ENCODE measurements at regions not wholly inside any gene's neighbourhood (a gene's known extent, or its start where the extent isn't known, plus 50 kb on each side); places are given as distances from the start of the nearest gene placed in this dataset.
"Not testable (repeated sequence)": the region's sequence is repeated elsewhere in the genome, so short reads cannot be mapped to it uniquely, and the experiment has no call there.

GRCh38 chr5:99460701-99461100, 531.9 kb upstream of the CHD1 start:
- intact Hi-C loops (cut with micrococcal nuclease), result no loop called here

- intact Hi-C loops (cut with micrococcal nuclease), result no loop called here
Observed at GRCh38 chr5:99453196-99453595, 524.4 kb upstream of the CHD1 start.

- intact Hi-C loops (cut with micrococcal nuclease), result no loop called here
Observed at GRCh38 chr5:99449786-99450185, 521.0 kb upstream of the CHD1 start.

GRCh38 chr5:99445805-99446204, 517.0 kb upstream of the CHD1 start:
- intact Hi-C loops (cut with micrococcal nuclease), result no loop called here

GRCh38 chr5:99441235-99441634, 512.4 kb upstream of the CHD1 start:
- intact Hi-C loops (cut with micrococcal nuclease), result no loop called here

GRCh38 chr5:99438619-99439018, 509.8 kb upstream of the CHD1 start:
- intact Hi-C loops (cut with micrococcal nuclease), result no loop called here

- intact Hi-C loops (cut with micrococcal nuclease), result no loop called here
Observed at GRCh38 chr5:99437986-99438385, 509.2 kb upstream of the CHD1 start.

GRCh38 chr5:99423396-99423795, 494.6 kb upstream of the CHD1 start:
- intact Hi-C loops (cut with micrococcal nuclease), result not testable (repeated sequence)

GRCh38 chr5:99418640-99419039, 489.8 kb upstream of the CHD1 start:
- intact Hi-C loops (cut with micrococcal nuclease), result not testable (repeated sequence)

- intact Hi-C loops (cut with micrococcal nuclease), result not testable (repeated sequence)
Observed at GRCh38 chr5:99410386-99410785, 481.6 kb upstream of the CHD1 start.

GRCh38 chr5:99404764-99405302, 476.0 kb upstream of the CHD1 start:
- intact Hi-C loops (cut with micrococcal nuclease), result not testable (repeated sequence)

- intact Hi-C loops (cut with micrococcal nuclease), result not testable (repeated sequence)
Observed at GRCh38 chr5:99400571-99400970, 471.8 kb upstream of the CHD1 start.

GRCh38 chr5:99398976-99399375, 470.2 kb upstream of the CHD1 start:
- intact Hi-C loops (cut with micrococcal nuclease), result no loop called here

- intact Hi-C loops (cut with micrococcal nuclease), result no loop called here
Observed at GRCh38 chr5:99386406-99387077, 457.7 kb upstream of the CHD1 start.

- intact Hi-C loops (cut with micrococcal nuclease), result no loop called here
Observed at GRCh38 chr5:99379187-99379586, 450.4 kb upstream of the CHD1 start.

GRCh38 chr5:99378443-99378842, 449.6 kb upstream of the CHD1 start:
- intact Hi-C loops (cut with micrococcal nuclease), result no loop called here

- intact Hi-C loops (cut with micrococcal nuclease), result no loop called here
Observed at GRCh38 chr5:99369797-99370593, 441.2 kb upstream of the CHD1 start.

GRCh38 chr5:99368726-99369125, 439.9 kb upstream of the CHD1 start:
- intact Hi-C loops (cut with micrococcal nuclease), result no loop called here

- intact Hi-C loops (cut with micrococcal nuclease), result no loop called here
Observed at GRCh38 chr5:99355881-99356280, 427.1 kb upstream of the CHD1 start.

GRCh38 chr5:99349787-99350186, 421.0 kb upstream of the CHD1 start:
- intact Hi-C loops (cut with micrococcal nuclease), result no loop called here

- intact Hi-C loops (cut with micrococcal nuclease), result no loop called here
Observed at GRCh38 chr5:99348597-99348996, 419.8 kb upstream of the CHD1 start.

GRCh38 chr5:99339758-99340157, 411.0 kb upstream of the CHD1 start:
- intact Hi-C loops (cut with micrococcal nuclease), result not testable (repeated sequence)

GRCh38 chr5:99334936-99335335, 406.1 kb upstream of the CHD1 start:
- intact Hi-C loops (cut with micrococcal nuclease), result no loop called here
